CD4-positive, alpha-beta T cell treated with Interleukin-12 subunit alpha and Interleukin-12 subunit beta, for 1 hour (primary cell): ENCODE measurements at regions not wholly inside any gene's neighbourhood (a gene's known extent, or its start where the extent isn't known, plus 50 kb on each side); places are given as distances from the start of the nearest gene placed in this dataset.
A peak's percentile ranks its signal among the peaks of the same experiment; 100 is the strongest.

Experiments
- DNase-seq: peaks from one replicate; pipeline ENCODE4 v3.0.0-alpha.2; 2020

DNA sequence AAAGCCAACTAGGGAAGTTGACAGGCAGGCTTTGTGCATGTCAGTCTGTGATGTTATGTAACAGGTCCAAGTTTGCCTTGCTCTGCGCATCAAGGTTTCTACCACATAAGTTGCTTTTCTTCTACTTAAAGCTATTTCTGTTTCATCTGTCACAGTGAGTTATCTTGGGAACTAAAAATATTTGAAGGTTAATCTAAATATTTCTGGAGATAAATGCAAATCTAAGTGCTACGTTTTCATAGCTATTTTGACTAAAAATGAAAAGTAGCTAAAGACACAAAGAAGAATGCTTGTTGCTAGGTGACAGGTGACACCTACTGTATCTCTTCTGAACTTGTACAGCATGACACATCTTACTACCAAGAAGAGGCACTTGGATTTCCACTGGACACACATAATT, 135.6 kb downstream of the KLF12 start:
- peak; percentile 14 for DNase-seq

DNA sequence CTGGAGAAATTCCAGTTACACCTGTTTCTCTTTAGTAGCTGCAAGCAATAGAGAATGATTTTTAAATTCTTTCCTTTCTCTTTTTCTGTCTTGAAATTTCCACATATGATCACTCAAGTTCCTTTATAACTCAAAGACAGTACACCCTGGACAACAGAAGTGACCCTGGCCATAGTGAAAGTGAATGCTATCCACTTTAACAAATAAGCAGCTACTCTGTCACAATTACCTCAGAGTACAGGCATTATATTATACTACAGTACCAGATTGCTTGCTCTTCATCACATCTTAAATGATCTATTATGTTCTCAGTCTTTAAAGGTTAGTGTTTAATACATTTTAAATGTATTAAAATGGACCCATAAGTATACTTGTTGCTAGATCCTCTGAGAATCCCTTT, 136.2 kb downstream of the KLF12 start:
- DNase-seq, result no peak

DNA sequence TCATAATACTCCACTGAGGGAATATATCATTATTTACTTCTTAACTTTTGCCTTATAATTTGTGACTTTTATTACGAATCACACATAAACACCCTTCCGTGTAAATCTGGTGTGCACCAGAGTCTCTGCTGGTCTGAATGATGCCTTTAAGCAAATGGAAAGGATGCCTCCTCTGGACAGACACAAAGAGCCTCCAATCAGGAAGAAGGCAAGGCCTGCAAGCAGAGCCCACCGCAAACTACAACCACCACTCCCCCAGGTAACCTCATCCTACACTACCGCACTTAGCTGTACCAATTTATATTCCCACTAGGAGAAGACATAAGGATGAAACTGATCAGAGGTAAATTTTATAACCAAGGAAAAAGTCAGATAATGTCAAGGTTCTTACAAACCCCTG, 137.6 kb downstream of the KLF12 start:
- no peak for DNase-seq

DNA sequence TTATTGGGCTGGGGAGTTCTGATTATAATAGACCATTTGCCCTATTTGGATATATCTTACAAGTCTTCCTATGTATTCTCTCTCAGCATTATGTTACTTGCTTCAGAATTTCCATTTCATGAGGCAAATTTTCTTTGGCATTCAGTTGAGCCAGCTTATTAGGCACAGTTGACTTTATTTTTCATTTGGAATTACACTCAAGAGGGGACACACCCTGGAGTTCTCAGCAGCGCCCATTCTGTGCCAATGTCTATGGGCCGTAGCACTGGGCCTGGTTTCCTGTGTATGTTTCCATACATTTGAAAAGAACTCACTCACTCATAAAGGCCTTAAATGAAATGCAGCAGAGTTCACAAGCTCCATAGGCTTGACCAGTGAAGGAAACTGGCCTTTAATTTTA, 138.5 kb downstream of the KLF12 start:
- no peak for DNase-seq

DNA sequence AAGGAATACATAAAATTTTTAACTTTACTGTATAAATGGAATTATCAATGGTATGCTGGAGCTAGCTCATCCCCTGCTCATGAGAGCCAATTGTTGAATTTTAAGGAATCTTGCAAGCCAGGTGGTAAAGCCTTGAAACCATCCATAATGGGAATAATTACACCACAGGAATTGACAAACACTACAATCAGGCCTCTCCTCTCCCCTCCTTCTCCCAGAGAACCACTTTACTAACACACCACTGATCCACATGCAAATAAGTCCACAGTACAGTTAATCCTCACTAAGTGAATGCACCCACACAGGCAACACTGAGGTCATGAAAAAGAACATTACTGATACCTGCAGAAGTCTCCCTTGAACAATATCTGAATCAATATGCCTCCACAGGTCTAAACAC, 140.5 kb downstream of the KLF12 start:
- no peak for DNase-seq

DNA sequence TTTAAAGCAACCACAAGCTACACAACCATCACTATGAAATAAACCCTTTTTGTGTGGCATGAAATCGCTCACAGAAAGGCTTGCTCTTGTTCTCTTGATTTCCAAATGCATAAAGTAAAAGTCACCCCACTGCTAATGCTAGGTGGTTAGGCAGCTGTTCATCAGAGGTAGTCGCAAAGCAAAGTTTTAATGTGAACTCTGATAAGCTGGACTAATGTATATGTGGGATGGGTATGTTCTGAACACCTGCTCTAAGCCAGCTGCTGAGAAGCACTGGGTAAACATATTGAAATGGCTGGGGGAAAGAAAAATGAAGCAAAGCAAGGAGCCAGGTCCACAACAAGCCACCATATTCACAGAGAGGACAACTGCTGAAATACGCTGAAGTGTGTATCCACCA, 142.3 kb downstream of the KLF12 start:
- DNase-seq, result no peak

DNA sequence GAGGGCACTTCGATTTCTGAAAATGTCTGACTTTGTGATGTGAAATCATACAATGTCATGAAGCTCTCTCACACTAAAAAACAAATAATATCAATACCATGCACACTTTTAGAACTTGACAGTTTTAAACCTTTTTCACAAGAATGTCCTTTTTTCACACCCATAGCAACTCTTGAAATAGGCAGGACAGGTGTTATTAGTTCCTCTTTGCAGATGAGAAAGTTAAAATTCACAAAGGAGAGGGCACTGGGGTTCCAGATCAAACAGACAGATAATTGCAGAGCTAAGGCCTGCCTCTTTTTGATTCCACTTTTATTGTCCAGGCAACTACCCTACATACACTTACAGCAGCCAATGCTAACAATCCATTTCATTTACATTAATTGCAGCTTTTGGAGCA, 142.8 kb downstream of the KLF12 start:
- no peak for DNase-seq

DNA sequence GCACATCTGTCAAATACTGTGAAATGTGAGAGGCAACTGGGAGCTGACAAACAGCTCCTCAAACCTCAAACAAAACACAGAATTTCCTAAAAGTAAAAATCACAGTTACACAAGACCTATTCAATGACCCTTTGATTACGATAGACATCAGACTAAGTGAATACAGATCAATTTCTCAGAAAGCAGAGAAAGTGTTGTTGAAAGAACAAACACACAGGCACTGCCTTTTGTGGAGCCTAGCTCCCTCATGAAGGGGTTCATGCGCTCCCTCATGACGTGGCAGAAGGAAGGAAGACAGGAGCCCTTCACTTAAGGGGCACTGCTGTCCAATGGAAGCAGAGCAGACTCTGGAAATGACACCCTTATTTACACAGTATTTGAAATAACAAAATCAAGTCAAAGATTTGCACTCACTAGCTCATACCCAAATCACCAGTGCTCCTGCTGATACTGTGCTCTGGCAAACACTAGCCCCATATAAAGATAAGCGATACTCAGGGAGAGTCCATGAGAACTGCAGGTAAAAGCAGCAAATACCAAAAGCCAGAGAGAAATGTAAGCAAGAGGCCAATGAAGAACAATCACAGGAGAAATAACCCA, 144.9 kb downstream of the KLF12 start:
- DNase-seq, result no peak

DNA sequence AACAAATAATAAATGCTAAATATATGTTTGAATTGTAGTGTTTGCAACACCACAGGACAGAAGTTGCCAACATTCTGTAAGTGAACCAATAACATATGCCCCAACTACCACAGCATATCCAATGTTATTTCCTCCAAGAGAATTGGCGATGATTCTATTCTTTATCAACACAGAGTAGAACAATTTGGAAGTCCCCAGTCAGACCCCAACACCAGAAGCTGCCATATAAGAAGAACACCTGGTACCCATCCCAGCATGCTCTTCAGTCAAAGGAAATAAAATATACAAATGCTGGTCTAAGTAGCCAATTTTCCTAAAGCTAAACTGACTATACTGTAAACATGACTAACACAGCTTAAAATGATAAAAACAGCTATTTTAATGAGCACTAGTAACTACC, 145.7 kb downstream of the KLF12 start:
- DNase-seq, result no peak

DNA sequence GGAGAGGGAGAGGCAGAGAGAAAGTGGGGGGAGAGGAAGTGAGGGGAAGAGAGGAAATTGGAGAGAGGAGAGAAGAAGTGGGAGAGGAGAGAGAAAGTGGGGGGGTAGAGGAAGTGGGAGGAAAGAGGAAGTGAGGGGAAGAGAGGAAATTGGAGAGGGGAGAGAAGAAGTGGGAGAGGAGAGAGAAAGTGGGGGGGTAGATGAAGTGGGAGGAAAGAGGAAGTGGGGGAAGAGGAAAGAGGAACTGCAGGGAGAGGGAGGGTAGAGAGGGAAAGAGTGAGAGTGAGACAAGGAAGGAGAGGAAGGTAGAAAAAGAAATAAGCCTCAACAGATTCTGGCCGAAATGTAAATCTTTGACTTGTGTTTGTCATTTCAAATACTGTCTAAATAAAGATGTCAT, 146.6 kb downstream of the KLF12 start:
- DNase-seq, result no peak

DNA sequence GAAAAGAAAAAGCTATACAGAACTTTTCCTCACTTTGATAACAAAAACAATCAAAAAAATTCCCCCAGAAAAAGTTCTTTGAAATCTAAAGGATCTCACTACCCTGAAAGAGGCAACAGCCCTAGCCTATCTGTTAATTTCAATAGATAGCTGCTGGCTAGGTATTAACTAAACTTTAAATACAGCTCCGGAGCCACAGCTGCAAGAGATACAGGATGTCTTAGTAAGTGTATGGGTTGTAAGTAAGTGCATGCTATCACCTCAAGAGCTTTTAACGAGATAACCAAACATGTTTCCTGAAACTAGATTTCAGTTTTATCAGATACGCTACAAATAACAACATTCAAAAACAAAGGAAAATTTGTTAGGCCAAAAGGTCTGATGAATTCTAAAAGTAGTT, 148.4 kb downstream of the KLF12 start:
- DNase-seq, result peak; percentile 29

DNA sequence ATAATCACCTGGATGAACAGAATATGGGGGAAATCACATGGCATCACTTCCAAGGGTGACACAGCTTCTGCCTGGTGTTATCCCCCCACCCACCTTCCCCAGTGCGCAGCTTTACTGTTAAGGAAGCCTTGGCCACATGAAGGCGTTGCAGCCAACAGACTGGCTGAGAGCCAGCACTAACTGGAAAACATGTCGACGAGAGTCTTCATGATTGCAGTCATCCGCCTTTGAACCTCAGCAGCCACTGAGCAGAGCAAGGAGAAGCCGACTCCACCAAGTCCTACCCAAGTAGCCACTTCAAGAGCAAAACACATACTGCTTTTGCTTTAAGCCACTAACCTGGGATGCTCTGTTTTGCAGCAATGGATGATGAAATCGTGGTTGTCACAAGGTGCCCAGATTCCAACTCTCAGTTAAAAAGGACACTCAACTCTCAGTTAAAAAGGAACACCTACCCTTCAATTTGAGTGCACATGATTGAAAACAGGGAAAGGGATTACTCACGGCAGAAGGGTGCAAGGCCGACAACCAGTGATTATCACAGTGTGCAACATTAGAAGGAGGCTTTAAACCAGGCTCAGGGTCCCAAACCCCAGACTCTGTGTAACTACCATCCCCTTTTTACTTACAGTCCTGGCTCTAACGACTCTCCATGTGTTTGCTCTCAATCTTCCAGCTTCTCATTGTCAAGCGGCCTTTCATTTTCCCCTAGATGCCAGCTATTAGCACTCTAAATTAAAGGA, 149.1 kb downstream of the KLF12 start:
- DNase-seq, result peak; percentile 72

DNA sequence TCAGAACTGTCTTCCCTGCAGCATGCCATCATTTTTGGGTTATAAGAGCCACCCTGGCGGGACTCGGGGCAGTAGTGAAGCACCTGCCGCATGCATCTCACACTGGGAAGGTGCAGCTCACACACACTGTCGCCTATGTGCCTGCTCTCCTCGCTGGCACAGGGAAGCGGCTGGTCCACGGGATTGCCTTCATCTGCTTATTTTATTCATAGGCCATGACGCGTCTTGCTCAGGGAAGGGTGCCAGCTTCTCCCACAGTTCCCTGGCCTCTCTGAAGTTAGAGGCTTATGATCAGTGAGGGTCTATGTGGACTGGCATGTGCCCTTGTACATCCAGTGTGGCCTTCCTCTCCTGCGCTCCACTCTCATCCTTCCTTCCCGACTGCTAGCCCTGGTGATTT, 150.0 kb downstream of the KLF12 start:
- no peak for DNase-seq

DNA sequence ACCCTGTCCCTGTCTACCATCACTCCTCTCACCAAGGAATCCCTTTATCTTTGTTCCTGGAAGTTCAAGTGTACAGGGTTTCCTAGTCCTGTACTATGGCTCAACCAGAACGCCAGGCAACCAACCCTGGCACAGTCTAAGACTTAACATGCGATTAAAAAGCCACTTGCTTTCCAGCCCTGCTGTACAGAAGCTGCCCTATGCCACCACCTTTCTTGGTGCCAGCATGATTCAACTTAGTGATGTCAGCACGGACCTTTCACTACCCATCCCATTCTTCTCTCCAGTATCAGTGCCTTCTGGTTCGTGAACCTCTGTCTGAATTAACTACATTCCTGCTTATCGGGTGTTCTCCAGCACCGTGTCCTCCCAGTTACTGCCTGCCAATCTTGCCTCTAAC, 151.1 kb downstream of the KLF12 start:
- no peak for DNase-seq

DNA sequence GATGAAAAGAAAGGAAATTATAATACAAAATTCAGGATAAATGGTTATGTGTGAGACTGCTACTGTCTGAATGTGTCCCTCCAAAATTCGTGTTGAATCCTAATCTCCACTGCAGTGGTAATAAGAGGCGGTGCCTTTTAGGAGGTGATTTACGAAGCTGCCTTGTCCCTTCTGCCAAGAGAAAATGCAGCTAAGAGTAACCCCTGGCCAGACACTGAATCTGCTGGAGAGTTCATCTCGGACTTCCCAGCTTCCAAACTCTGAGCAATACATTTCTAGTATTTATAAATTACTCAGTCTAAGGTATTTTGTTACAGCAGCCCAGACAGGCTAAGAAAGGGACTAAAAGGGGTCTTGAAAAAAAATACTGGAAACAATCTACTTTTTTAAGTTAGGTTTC, 152.6 kb downstream of the KLF12 start:
- no peak for DNase-seq

DNA sequence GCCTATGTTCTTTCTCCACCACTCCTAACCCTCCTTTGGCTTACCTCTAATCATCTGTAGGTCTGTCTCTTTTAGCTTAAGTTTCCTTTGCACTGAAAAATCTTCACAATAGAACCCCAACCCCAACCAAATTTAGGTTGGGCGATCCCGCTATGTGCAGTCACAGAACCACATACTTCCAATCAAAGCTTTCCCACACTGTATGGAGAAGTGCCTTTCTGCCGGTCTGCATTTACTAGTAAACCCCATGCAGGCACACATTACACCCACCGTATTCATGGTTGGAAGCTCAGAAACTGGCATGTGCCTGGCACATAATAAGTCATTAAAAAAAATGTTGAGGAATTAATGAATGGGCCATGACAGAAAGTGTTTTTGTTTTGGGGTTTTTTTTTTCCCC, 158.4 kb downstream of the KLF12 start:
- no peak for DNase-seq

DNA sequence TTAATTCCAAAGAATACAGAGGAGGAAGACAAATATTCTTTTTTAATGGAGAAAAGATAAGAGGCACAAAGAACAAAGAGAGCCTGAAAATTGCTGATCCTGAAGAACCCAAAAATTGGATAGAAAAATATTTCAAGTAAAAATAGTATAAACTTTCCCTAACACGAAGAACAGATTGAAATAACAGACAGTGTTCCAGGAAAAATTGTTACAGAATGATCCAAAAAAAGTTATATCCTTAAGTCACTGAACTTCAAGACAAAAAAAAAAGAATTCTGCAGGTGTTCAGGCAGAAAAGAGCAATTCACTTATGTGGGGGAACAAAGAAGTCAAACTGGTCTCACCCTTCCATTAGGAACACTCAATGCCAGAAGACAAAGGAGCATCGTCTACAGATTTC, 160.2 kb downstream of the KLF12 start:
- DNase-seq, result no peak

DNA sequence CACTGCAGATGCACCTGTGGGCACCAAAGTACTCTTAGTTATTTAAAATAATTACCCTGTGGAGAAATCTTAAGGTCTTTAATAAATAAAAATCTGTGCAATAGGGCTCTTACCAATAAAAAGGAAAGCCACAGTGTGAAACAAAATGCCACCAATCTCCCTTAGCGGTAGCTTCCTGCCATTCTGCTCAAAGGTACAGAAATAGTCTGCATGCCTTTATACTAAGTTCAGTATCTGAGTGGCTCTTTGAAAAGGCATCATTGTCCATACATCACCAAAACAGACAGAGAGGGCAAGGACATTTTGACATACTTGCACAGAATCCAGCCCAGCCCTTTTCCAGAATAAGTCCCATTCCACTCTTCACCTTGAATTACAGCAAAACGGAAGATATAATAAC, 161.0 kb downstream of the KLF12 start:
- no peak for DNase-seq

DNA sequence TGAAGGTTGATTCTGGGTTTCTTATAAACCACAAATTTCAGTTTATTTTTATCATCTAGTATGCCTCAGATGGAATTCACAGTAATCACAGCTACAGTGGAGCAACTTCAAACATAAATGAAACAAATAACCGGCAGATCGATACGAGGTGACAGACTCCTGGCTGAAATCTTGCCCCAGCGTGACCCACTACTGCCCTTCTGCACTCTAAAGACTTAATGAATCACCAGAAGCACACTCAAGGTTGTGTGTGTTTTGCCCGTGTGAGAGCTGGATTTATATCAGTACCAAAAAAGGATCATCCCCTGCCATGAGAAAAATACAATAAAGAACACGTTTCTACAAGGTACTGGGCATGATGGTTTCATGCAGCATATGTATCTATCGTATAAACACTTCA, 161.7 kb downstream of the KLF12 start:
- DNase-seq, result no peak

DNA sequence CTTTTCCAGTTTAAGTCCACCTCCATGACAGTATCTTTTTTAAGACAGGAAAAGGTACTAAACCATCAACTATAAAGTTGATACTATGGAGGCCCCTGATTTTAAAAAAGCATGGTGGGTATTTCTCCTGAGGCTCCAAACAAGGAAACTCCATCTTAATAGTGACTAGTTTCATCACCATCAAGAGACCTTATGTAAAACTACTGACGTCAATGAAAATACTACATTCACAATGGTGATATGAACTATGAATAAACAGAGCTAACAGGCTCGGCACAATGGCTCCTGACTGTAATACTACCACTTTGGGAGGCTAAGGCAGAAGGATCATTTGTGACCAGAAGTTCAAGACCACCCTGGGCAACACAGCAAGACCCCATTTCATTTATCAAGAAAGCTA, 162.7 kb downstream of the KLF12 start:
- DNase-seq, result no peak

DNA sequence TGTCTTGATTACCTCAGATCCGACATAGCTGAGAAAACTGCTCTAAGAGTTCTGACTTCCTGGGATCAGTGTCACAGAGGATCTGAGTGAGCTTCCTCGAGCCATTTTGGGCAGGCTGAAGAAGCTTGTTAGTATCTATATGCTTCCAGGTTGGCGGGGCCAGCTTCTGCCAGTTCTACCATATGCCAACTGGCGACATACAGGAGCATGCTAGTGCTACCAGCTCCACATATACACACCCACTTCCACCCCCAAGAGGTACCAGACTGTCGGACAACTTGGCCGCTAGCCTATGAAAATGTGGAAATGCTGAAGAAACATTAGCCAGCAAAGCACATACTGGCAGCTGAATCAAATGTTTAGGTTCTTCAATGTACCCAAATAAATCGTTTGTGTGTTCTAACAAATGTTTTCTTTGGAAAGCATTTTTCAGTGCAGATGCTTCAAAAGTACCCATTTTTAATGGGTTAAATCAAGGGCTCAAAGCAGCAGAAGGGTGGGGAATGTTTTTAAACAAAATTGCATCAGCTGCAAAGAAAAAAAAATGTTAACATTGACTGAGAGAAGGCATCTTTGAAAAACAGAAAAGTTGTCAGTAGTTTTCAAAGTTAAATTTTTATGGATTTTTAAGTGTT, 163.7 kb downstream of the KLF12 start:
- no peak for DNase-seq

DNA sequence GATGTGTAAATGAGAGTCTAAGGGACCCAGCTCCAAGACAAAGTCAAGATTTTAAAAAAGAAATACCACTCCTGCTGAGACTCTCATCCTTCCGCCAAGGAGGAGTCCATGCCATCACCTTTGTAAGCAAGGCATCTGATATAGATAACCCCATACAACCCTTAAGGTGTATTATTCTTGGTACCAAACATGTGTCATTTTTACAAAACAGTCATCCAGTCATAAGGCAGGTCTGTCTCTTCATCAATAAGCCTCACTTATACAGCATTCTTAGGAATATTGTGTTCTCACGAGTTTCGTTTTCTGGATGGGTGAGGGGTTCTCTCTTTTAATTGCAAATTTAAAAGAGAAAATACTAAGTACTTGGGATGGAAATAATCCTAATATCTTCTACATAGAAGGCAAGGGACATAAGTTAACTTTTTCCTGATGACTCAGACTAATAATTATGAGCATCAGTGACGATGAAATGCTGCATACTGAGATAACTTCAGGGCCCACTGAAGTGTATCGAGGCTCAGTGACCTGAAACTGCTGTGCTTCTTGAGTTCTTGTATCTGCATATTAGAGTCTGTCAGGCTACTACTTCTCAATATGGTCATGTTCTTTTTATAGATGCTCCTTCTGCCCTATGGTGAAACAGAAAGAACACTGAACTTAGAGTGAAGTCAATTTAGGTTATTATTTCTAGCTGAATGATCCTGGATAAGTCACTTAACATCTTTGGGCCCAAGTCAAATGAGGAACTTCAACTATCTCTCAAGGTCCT, 166.6 kb downstream of the KLF12 start:
- no peak for DNase-seq

DNA sequence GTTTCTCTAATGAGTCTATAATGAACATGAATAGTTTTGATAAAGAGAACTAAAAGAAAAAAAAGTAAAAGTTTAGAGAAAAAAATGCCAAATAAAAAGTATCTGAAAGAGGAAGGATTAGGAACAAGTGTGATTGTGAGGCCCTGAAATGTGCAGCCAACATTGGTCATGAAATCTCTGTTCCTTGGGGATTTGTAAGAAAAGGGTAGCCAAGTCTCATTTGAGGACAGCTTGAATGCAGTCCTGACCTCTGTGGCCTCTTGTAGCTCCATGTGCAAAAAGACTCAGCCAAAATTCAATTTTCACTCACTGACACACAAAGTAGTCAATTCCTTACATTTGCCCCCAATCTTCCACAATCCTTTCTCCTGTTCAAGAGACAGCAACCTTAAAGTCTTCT, 167.9 kb downstream of the KLF12 start:
- DNase-seq, result no peak

DNA sequence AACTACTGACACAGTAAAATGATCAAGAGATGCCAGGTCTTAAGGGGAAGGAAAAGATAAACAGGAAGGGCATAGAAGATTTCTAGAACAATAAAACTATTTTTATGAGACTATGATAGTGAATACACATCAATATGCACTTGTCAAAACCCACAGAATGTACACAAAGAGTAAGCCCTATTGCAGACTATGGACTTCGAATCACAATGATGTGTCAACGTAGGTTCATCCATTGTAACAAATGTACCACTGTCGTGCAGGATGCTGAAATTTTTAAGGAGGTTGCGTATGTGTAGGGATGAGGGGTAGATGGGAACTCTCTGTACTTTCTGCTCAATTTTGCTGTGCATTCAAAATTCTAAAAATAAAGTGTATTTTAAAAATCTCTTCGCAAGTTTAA, 171.9 kb downstream of the KLF12 start:
- DNase-seq, result no peak
